KMS-11 (cell line): ENCODE measurements at regions not wholly inside any gene's neighbourhood (a gene's known extent, or its start where the extent isn't known, plus 50 kb on each side); places are given as distances from the start of the nearest gene placed in this dataset.

Experiments used
- H2AFZ ChIP-seq: fragments of 200-600 bp; sonication (generic); 2 replicates; pipeline ENCODE4 v1.6.1; 2016; ENCODE audit warnings: antibody characterized with exemption, mixed run types, low read depth
- H3K27ac ChIP-seq: fragments of 200-600 bp; sonication (generic); 2 replicates; pipeline ENCODE4 v1.6.1; 2016; ENCODE audit warnings: mild to moderate bottlenecking, mixed run types
- H3K27me3 ChIP-seq: fragments of 200-600 bp; sonication (generic); 2 replicates; pipeline ENCODE4 v1.6.1; 2017; ENCODE audit warnings: mild to moderate bottlenecking, low read depth, mixed run types, moderate library complexity; ENCODE audit not compliant: insufficient read depth
- H3K36me3 ChIP-seq: fragments of 200-600 bp; sonication (generic); 2 replicates; pipeline ENCODE4 v1.6.1; 2017; ENCODE audit warnings: mild to moderate bottlenecking, mixed run types; ENCODE audit not compliant: insufficient read depth
- H3K4me1 ChIP-seq: fragments of 200-600 bp; sonication (generic); 2 replicates; pipeline ENCODE4 v1.6.1; 2016; ENCODE audit warnings: mild to moderate bottlenecking, low read depth, mixed run types; ENCODE audit not compliant: poor library complexity, severe bottlenecking
- H3K4me2 ChIP-seq: fragments of 200-600 bp; sonication (generic); 2 replicates; pipeline ENCODE4 v1.7.0; 2016; ENCODE audit warnings: mild to moderate bottlenecking, mixed run types
- H3K4me3 ChIP-seq: fragments of 200-600 bp; sonication (generic); IDR thresholded peaks from 2 replicates; pipeline ENCODE4 v1.6.1; 2017; ENCODE audit warnings: low read depth, low read length, mixed read lengths; ENCODE audit not compliant: insufficient read depth
- H3K79me2 ChIP-seq: fragments of 200-600 bp; sonication (generic); 2 replicates; pipeline ENCODE4 v1.6.1; 2016; ENCODE audit warnings: low read depth, mixed run types; ENCODE audit not compliant: insufficient read depth
- H3K9ac ChIP-seq: fragments of 200-600 bp; sonication (generic); 2 replicates; pipeline ENCODE4 v1.6.1; 2016; ENCODE audit warnings: mild to moderate bottlenecking, mixed run types
- H4K20me1 ChIP-seq: fragments of 200-600 bp; sonication (generic); 2 replicates; pipeline ENCODE4 v1.6.1; 2016; ENCODE audit warnings: mild to moderate bottlenecking, mixed run types; ENCODE audit not compliant: insufficient read depth
- CTCF ChIP-seq: fragments of 200-600 bp; sonication (generic); conservative IDR thresholded peaks from 2 replicates; pipeline ENCODE4 v1.6.1; 2017; ENCODE audit warnings: low read depth, mild to moderate bottlenecking, antibody characterized with exemption, low read length, moderate library complexity, mixed read lengths

GRCh38 chr2:147657086-147658000, 187.5 kb upstream of the ACVR2A start:
- Histone ChIP-seq H2AFZ (no peak overlapping the region), H3K79me2 (no peaks in the 10 kb centered on the region), H3K36me3 (no peaks in the 10 kb centered on the region), H3K4me1 (no peaks in the 10 kb centered on the region), H3K9ac (no peak overlapping the region), H3K4me3 (no peak overlapping the region), H3K4me2 (no peak overlapping the region), H4K20me1 (no peaks in the 10 kb centered on the region), H3K27ac (no peak overlapping the region), H3K27me3 (no peaks in the 10 kb centered on the region)
- TF ChIP-seq CTCF, result no peak

GRCh38 chr2:147649998-147650397, 194.8 kb upstream of the ACVR2A start:
- H3K79me2 ChIP-seq, result no peaks in the 10 kb centered on the region
- TF ChIP-seq CTCF, result no peak
- no peak overlapping the region for H3K27ac ChIP-seq
- H3K36me3 ChIP-seq, result no peaks in the 10 kb centered on the region
- no peak overlapping the region for H3K4me2 ChIP-seq
- no peak overlapping the region for H3K4me3 ChIP-seq
- H3K4me1 ChIP-seq, result no peaks in the 10 kb centered on the region
- no peak overlapping the region for H3K9ac ChIP-seq
- no peaks in the 10 kb centered on the region for H3K27me3 ChIP-seq
- H4K20me1 ChIP-seq, result no peaks in the 10 kb centered on the region
- no peak overlapping the region for H2AFZ ChIP-seq

GRCh38 chr2:147649286-147649685, 195.5 kb upstream of the ACVR2A start:
- H3K27me3 ChIP-seq, result no peaks in the 10 kb centered on the region
- H3K79me2 ChIP-seq, result no peaks in the 10 kb centered on the region
- H3K9ac ChIP-seq, result no peak overlapping the region
- no peak overlapping the region for H3K27ac ChIP-seq
- H3K4me2 ChIP-seq, result no peak overlapping the region
- no peaks in the 10 kb centered on the region for H3K4me1 ChIP-seq
- no peak overlapping the region for H3K4me3 ChIP-seq
- H3K36me3 ChIP-seq, result no peaks in the 10 kb centered on the region
- no peak for TF ChIP-seq CTCF
- H2AFZ ChIP-seq, result no peak overlapping the region
- H4K20me1 ChIP-seq, result no peaks in the 10 kb centered on the region

- no peak overlapping the region for H3K4me3 ChIP-seq
- no peak overlapping the region for H2AFZ ChIP-seq
- no peaks in the 10 kb centered on the region for H3K4me1 ChIP-seq
- H3K9ac ChIP-seq, result no peak overlapping the region
- no peak overlapping the region for H3K27ac ChIP-seq
- H3K4me2 ChIP-seq, result no peak overlapping the region
- no peak for TF ChIP-seq CTCF
- no peaks in the 10 kb centered on the region for H3K36me3 ChIP-seq
- no peaks in the 10 kb centered on the region for H3K79me2 ChIP-seq
- H3K27me3 ChIP-seq, result no peaks in the 10 kb centered on the region
- H4K20me1 ChIP-seq, result no peaks in the 10 kb centered on the region
These were observed 196.4 kb upstream of the ACVR2A start for GRCh38 chr2:147648471-147648870.
